ACC112 (cell line): ENCODE measurements at regions not wholly inside any gene's neighbourhood (a gene's known extent, or its start where the extent isn't known, plus 50 kb on each side); places are given as distances from the start of the nearest gene placed in this dataset.
A peak's percentile ranks its signal among the peaks of the same experiment; 100 is the strongest.

Experiments used
- H2AFZ ChIP-seq: fragments of 200-600 bp; sonication (generic); one replicate; pipeline ENCODE4 v1.6.0; 2017; ENCODE audit warnings: antibody characterized with exemption, low read length; ENCODE audit not compliant: unreplicated experiment
- H3K27ac ChIP-seq: fragments of 200-600 bp; sonication (generic); 2 replicates; pipeline ENCODE4 v1.5.1; 2014; ENCODE audit warnings: low read depth, mild to moderate bottlenecking, antibody characterized with exemption, low read length, moderate library complexity
- H3K27me3 ChIP-seq: fragments of 200-600 bp; sonication (generic); 2 replicates; pipeline ENCODE4 v1.6.1; 2014; ENCODE audit warnings: mild to moderate bottlenecking, antibody characterized with exemption, low read length, moderate library complexity, mixed read lengths; ENCODE audit not compliant: insufficient read depth
- H3K36me3 ChIP-seq: fragments of 200-600 bp; sonication (generic); 2 replicates; pipeline ENCODE4 v1.6.1; 2016; ENCODE audit warnings: mild to moderate bottlenecking, antibody characterized with exemption, low read length, moderate library complexity, mixed read lengths; ENCODE audit not compliant: insufficient read depth
- H3K4me1 ChIP-seq: fragments of 200-600 bp; sonication (generic); one replicate; pipeline ENCODE4 v1.6.1; 2016; ENCODE audit warnings: low read length, mixed read lengths; ENCODE audit not compliant: insufficient read depth, unreplicated experiment, control insufficient read depth
- H3K4me3 ChIP-seq: fragments of 200-600 bp; sonication (generic); 2 replicates; pipeline ENCODE4 v1.5.1; 2014; ENCODE audit warnings: mild to moderate bottlenecking, low read depth, low read length
- H3K79me2 ChIP-seq: fragments of 200-600 bp; sonication (generic); one replicate; pipeline ENCODE4 v1.6.0; 2016; ENCODE audit warnings: low read length; ENCODE audit not compliant: control insufficient read depth, unreplicated experiment, insufficient read depth

DNA sequence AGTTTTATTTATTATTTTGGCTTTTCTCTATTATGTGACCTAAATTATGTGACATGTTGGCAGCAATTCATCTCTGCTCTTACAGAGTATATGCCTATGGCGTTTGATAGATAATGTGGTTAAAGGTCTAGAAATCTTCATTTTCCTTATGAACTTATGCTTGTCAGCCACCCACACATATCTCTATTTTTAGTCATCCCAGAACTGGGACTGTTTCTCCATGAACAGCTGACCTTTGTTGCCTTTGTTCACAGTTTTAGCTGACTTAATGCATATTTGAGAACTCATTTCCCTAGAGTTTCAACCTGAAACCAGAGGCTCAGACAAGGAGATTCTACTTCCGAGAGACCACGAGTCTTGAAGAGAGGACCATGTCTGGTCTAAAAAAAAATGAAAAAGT lies 176.5 kb downstream of the RAP2B start:
- H3K27ac ChIP-seq = no peak overlapping the region

DNA sequence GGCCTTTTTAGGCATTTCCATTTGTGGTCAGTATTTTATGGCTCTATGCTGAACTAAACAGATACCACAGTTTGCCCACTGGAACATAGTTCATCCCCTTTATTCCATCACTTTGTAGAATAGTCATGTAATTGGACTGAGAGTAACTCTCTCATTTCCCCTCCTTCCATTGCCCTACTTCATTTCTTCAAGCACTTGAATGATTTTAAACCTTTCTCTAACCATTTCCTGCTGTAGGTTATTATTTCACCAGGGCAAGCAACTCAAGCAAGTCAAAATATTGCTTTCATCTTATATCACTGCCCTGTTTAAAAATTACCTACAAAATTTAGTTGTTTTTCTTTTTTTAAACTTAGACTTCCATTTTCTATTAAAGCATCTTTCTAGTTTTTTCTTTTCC lies 177.0 kb downstream of the RAP2B start:
- no peak overlapping the region for H3K4me3 ChIP-seq
- no peak overlapping the region for H2AFZ ChIP-seq
- no peak overlapping the region for H3K27ac ChIP-seq
- H3K27me3 ChIP-seq = no peaks in the 10 kb centered on the region
- H3K79me2 ChIP-seq = no peaks in the 10 kb centered on the region
- H3K4me1 ChIP-seq = no peaks in the 10 kb centered on the region
- H3K36me3 ChIP-seq = no peaks in the 10 kb centered on the region

More for the DNA sequence above, 176.5 kb downstream of the RAP2B start:
- Histone ChIP-seq H3K4me3 (no peak overlapping the region), H2AFZ (peak overlapping the region; percentile 64), H3K79me2 (no peaks in the 10 kb centered on the region), H3K27me3 (no peaks in the 10 kb centered on the region), H3K36me3 (no peaks in the 10 kb centered on the region), H3K4me1 (no peaks in the 10 kb centered on the region)

DNA sequence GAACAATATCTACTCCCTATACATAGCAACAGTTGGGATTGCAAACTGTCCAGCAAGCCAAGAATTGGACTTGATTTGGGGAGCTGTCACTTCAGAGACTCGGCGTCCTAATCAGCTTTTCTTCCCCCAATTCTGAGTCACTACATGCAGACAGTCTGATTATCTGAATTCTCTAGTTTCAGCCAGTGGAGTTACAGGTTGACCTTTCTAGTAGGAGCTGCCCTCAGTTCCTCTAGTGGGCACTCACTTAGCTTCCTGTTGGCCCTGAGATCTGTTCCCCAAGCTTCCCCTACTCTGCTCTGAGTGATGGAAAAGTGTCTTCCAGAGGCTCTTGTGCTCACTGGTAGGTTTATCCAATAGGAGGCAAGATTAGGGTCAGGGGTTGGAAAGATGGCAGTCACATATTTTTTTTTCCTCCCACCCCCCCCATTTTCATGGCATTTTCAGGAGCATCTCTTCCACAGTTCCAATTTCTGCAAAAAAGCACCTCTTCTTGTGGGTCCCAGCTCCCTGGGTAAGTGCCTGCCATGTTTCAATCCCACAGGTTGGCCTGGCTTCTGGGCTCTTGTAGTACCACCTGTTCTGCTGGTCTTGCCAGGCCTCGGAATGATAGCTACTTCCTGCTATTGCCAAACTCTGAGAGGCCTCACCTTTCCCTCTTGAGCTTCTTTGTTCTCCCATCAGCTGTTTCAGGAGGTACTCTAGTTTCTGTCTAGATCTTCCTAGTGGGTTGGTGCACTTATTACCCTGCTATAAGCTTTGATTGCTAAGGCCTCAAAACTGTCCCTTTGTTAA lies 182.2 kb downstream of the RAP2B start:
- H3K27me3 ChIP-seq = no peaks in the 10 kb centered on the region
- H3K4me3 ChIP-seq = no peak overlapping the region
- no peaks in the 10 kb centered on the region for H3K36me3 ChIP-seq
- H3K79me2 ChIP-seq = no peaks in the 10 kb centered on the region
- no peak overlapping the region for H2AFZ ChIP-seq
- H3K27ac ChIP-seq = no peak overlapping the region
- no peaks in the 10 kb centered on the region for H3K4me1 ChIP-seq

DNA sequence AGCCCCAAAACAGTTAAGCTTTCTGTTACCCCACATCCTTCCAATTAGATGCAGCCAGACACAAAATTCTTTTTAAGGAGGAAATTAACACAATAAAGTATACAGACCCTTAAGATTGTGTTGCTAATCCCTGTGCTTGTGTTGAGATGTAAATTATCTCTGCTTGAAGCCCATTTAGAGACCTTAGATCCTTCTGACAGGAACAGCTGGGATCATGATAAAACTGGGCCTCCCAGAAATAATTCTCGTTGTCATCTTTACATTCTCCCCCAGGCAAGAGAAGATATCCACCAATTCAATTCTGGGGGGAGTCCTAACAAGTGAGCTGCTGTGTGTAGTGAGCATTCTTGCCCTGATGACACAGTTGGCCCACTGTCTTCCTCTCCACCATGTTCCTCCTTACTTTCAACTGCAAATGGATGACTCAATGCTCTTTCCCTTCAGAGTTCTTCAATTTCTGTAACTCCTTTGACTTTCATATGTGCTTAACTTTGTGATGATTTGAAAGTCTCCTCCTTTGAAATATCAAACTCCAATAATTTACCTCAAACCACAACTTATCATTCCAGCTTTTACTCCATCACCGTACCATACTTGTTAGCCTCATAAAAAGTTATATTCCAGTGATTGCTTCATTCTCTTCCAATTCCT lies 186.6 kb downstream of the RAP2B start:
- H3K79me2 ChIP-seq = no peaks in the 10 kb centered on the region
- no peak overlapping the region for H3K27ac ChIP-seq
- H3K36me3 ChIP-seq = no peaks in the 10 kb centered on the region
- no peak overlapping the region for H2AFZ ChIP-seq
- no peaks in the 10 kb centered on the region for H3K4me1 ChIP-seq
- no peaks in the 10 kb centered on the region for H3K27me3 ChIP-seq
- no peak overlapping the region for H3K4me3 ChIP-seq

DNA sequence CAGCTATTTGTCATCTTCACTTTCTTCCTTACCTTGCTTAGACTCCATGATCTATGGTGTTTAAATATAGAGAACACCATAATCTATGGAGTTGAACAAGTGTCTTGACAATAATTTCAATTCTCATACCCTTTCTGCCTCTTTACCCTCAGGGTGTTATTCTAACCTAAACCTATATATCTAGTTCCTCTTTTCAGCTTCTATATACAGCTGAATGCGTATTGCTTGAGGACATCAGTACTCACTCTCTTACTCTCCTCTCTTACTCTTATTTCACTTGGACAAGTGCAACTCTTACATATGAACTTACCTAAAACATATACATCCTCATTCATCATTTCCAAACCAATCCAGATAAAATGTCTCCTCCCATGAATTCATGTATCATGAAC lies 187.1 kb downstream of the RAP2B start:
- H3K79me2 ChIP-seq = no peaks in the 10 kb centered on the region
- H3K4me1 ChIP-seq = no peaks in the 10 kb centered on the region
- H3K27ac ChIP-seq = no peak overlapping the region
- H3K4me3 ChIP-seq = no peak overlapping the region
- no peak overlapping the region for H2AFZ ChIP-seq
- H3K27me3 ChIP-seq = no peaks in the 10 kb centered on the region
- H3K36me3 ChIP-seq = no peaks in the 10 kb centered on the region

DNA sequence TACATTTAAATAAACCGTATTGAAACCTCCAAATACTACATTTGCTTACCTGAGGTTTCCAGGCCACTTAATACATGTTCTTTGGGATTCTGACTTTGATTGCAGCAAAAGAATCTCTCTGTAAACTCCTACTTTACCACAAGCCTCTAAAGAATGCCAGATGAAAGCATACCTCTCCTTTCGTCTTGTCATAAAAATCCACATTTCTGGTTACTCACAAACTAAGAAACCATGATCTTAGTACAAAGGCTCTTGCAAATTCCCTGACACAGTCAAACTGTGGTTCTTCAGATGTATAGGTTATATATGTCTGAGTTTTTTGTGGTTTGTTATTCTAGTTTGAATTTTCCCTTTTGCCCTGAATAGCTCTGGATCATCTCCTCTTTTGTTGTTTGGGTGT lies 188.4 kb downstream of the RAP2B start:
- Histone ChIP-seq H3K36me3 (no peaks in the 10 kb centered on the region), H3K4me1 (no peaks in the 10 kb centered on the region), H2AFZ (no peak overlapping the region), H3K79me2 (no peaks in the 10 kb centered on the region), H3K27me3 (no peaks in the 10 kb centered on the region), H3K27ac (no peak overlapping the region), H3K4me3 (no peak overlapping the region)

DNA sequence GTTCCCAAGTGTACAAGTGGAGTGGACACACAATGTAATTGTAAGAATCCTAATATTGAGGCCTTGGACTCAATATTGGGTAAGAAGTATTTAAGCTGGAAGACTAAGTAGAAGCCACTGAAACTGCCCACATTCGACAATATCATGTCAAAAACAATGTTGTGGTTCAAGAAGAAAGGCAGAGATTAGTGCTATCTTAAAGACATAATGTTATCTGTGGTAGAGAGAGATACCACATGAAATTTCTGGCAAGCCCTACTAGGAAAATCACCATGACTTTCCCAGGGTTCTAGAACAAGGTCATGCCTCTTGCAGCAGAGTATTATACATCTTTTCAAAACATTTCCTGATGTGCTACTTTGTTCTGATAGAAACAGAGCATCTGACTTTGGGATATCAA lies 192.6 kb downstream of the RAP2B start:
- H3K27me3 ChIP-seq = no peaks in the 10 kb centered on the region
- H3K27ac ChIP-seq = no peak overlapping the region
- no peak overlapping the region for H2AFZ ChIP-seq
- H3K4me3 ChIP-seq = no peak overlapping the region
- H3K79me2 ChIP-seq = no peaks in the 10 kb centered on the region
- no peaks in the 10 kb centered on the region for H3K36me3 ChIP-seq
- no peaks in the 10 kb centered on the region for H3K4me1 ChIP-seq

DNA sequence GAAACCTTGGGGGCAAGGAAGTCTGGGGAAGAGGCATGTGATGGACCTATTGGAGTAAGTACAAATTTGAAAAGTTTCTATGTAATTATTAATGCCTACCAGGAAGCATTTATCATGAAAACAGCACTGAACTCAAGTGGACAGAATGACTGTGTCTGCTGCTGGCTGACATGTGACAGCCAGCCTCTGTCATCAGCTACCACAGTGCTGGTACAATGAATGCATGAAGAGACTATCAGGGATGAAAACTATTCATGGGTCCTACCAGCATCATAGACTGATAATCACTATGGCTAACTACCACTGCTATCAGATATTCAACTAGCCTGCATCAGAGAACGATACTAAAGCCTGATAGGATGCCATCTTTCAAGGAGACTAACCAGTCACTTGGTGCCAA lies 193.5 kb downstream of the RAP2B start:
- Histone ChIP-seq H3K36me3 (no peaks in the 10 kb centered on the region), H3K4me1 (no peaks in the 10 kb centered on the region), H3K27ac (no peak overlapping the region), H2AFZ (no peak overlapping the region), H3K4me3 (no peak overlapping the region), H3K79me2 (no peaks in the 10 kb centered on the region), H3K27me3 (no peaks in the 10 kb centered on the region)

DNA sequence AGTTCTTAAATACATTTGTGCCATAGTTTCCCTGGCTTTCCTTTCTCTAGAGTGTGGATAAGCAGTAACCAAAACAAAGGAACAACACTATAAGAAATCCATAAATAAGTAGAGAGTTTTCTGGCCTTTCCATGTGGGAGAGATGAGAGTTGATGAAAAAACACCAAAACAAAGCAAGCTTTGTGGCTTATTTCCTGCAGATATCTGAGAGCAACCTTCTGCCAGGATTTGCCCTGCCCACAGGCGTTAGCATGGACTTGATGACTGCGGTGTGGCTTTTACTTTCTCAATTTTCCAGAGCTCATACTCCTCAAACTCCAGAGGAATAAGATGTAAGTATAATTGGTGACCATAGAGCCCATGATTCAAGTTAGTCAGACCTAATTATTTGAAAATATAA lies 194.9 kb downstream of the RAP2B start:
- Histone ChIP-seq H2AFZ (no peak overlapping the region), H3K36me3 (no peaks in the 10 kb centered on the region), H3K4me3 (no peak overlapping the region), H3K27ac (no peak overlapping the region), H3K79me2 (no peaks in the 10 kb centered on the region), H3K4me1 (no peaks in the 10 kb centered on the region), H3K27me3 (no peaks in the 10 kb centered on the region)

DNA sequence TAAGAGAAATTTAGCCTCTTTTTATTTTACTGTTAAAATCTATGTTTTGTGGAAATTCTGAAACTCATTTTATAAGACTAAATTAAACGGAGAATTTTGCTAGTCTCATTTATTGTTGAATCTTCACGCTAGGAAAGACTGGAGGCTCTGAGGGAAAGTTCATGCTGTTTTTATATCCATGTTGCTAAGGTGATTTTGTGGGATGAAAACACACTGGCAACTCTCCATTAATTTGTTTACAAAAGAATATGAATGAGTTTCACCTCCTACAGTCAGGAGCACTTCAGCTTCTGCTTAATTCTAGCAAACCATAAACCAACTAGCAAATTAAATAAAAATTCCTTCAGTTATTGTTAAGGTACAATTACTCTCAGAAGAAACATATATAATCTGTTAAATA lies 195.4 kb downstream of the RAP2B start:
- Histone ChIP-seq H3K36me3 (no peaks in the 10 kb centered on the region), H2AFZ (no peak overlapping the region), H3K79me2 (no peaks in the 10 kb centered on the region), H3K4me1 (no peaks in the 10 kb centered on the region), H3K27me3 (no peaks in the 10 kb centered on the region), H3K27ac (no peak overlapping the region), H3K4me3 (no peak overlapping the region)
